ENCODE measurements at regions not wholly inside any gene's neighbourhood (a gene's known extent, or its start where the extent isn't known, plus 50 kb on each side); places are given as distances from the start of the nearest gene placed in this dataset.
"Not testable (repeated sequence)": the region's sequence is repeated elsewhere in the genome, so short reads cannot be mapped to it uniquely, and the experiment has no call there.

GRCh38 chr11:92050305-92050704 lies 174.3 kb upstream of the FAT3 start:
- Mint-ChIP-seq H3K4me3 (no peak overlapping the region), H3K4me1 (no peaks in the 10 kb centered on the region), H3K27ac (no peak overlapping the region), H3K36me3 (ENCODE audit: low read depth) (no peaks in the 10 kb centered on the region), H3K9me3 (no peaks in the 10 kb centered on the region), H3K27me3 (ENCODE audit: low read depth, poor library complexity) (peaks cover 3% of the 10 kb centered on the region)
- no peak for TF ChIP-seq CTCF (IDR thresholded peaks at IDR 0.05)
- no peak for DNase-seq

GRCh38 chr11:92048415-92048814 lies 176.2 kb upstream of the FAT3 start:
- H3K4me1 Mint-ChIP-seq, result no peaks in the 10 kb centered on the region
- peaks cover 7% of the 10 kb centered on the region for H3K27me3 Mint-ChIP-seq (ENCODE audit: low read depth, poor library complexity)
- no peaks in the 10 kb centered on the region for H3K9me3 Mint-ChIP-seq
- no peak for TF ChIP-seq CTCF (IDR thresholded peaks at IDR 0.05)
- no peak for DNase-seq
- no peaks in the 10 kb centered on the region for H3K36me3 Mint-ChIP-seq (ENCODE audit: low read depth)
- H3K4me3 Mint-ChIP-seq, result no peak overlapping the region
- no peak overlapping the region for H3K27ac Mint-ChIP-seq

- Mint-ChIP-seq H3K27me3 (ENCODE audit: low read depth, poor library complexity) (peaks cover 7% of the 10 kb centered on the region), H3K36me3 (ENCODE audit: low read depth) (no peaks in the 10 kb centered on the region), H3K4me3 (no peak overlapping the region), H3K27ac (no peak overlapping the region), H3K4me1 (no peaks in the 10 kb centered on the region), H3K9me3 (no peaks in the 10 kb centered on the region)
- no peak for DNase-seq
- no peak for TF ChIP-seq CTCF (IDR thresholded peaks at IDR 0.05)
Measured at GRCh38 chr11:92046103-92046502, 178.5 kb upstream of the FAT3 start.

GRCh38 chr11:92045301-92045700 lies 179.3 kb upstream of the FAT3 start:
- H3K4me1 Mint-ChIP-seq, result no peaks in the 10 kb centered on the region

GRCh38 chr11:92035488-92035887 lies 189.1 kb upstream of the FAT3 start:
- no peak overlapping the region for H3K27ac Mint-ChIP-seq
- H3K9me3 Mint-ChIP-seq, result peaks cover 14% of the 10 kb centered on the region
- no peak overlapping the region for H3K4me3 Mint-ChIP-seq
- H3K27me3 Mint-ChIP-seq (ENCODE audit: low read depth, poor library complexity), result no peaks in the 10 kb centered on the region
- H3K4me1 Mint-ChIP-seq, result no peaks in the 10 kb centered on the region
- TF ChIP-seq CTCF (IDR thresholded peaks at IDR 0.05), result no peak
- H3K36me3 Mint-ChIP-seq (ENCODE audit: low read depth), result no peaks in the 10 kb centered on the region
- DNase-seq, result no peak

More at GRCh38 chr11:92045301-92045700, 179.3 kb upstream of the FAT3 start:
- no peaks in the 10 kb centered on the region for H3K9me3 Mint-ChIP-seq
- no peaks in the 10 kb centered on the region for H3K36me3 Mint-ChIP-seq (ENCODE audit: low read depth)
- H3K27me3 Mint-ChIP-seq (ENCODE audit: low read depth, poor library complexity), result peaks cover 7% of the 10 kb centered on the region
- DNase-seq, result no peak
- no peak overlapping the region for H3K4me3 Mint-ChIP-seq
- no peak overlapping the region for H3K27ac Mint-ChIP-seq
- TF ChIP-seq CTCF (IDR thresholded peaks at IDR 0.05), result no peak

- not testable (repeated sequence) for H3K27me3 Mint-ChIP-seq (ENCODE audit: low read depth, poor library complexity); H3K4me3 Mint-ChIP-seq; H3K4me1 Mint-ChIP-seq; DNase-seq; H3K27ac Mint-ChIP-seq; H3K36me3 Mint-ChIP-seq (ENCODE audit: low read depth)
- peaks cover 26% of the 10 kb centered on the region for H3K9me3 Mint-ChIP-seq
Measured at GRCh38 chr11:92027136-92027535, 197.5 kb upstream of the FAT3 start.

All from nephron progenitor cell (in vitro differentiated cells).